HepG2 (cell line): ENCODE measurements at regions not wholly inside any gene's neighbourhood (a gene's known extent, or its start where the extent isn't known, plus 50 kb on each side); places are given as distances from the start of the nearest gene placed in this dataset.

Experiments
- ATAC-seq: fragments of 200-7000 bp; cut with Tn5 transposase; 3 replicates; pipeline ENCODE4 v1.9.1; 2020; ENCODE audit warnings: mild to moderate bottlenecking, moderate library complexity
- BruUV-seq: library from RNA; stranded (reverse); fragments of 400-500 nt; replicated peaks from 2 replicates; lab custom pipeline; 2021; lab: Mats Ljungman, UMichigan
- CTCF ChIA-PET: fragments of 300-600 bp; formaldehyde crosslinking; extraction: SDS; loops from one replicate; lab custom pipeline; 2021; ENCODE audit warnings: low total read pairs, inconsistent platforms, low intra/inter-chr PET ratio; lab: Yijun Ruan, JAX
- POLR2A ChIA-PET: fragments of 350-600 bp; sonication (Branson Sonifier 250); formaldehyde crosslinking; loops from one replicate; lab custom pipeline; 2020; ENCODE audit warnings: antibody characterized with exemption, inconsistent platforms; lab: Yijun Ruan, JAX
- DNase-seq: peaks from one replicate; pipeline ENCODE4 v3.0.0-alpha.2; 2015; ENCODE audit warnings: low spot score
- FAIRE-seq: peaks from 3 replicates; lab custom pipeline; 2011; peaks lifted over from hg19 to GRCh38; lab: Jason Lieb, UNC
- H2AFZ ChIP-seq: one replicate; pipeline ENCODE4 v1.6.1; 2011; ENCODE audit warnings: low read length, inconsistent platforms
- H3K27ac ChIP-seq: fragments of 300-600 bp; 3 replicates; pipeline ENCODE4 v1.8.0; 2011; ENCODE audit warnings: mixed run types, mild to moderate bottlenecking, mixed read lengths, low read length, inconsistent platforms; ENCODE audit not compliant: insufficient read depth; ENCODE audit errors: extremely low read length
- H3K27me3 ChIP-seq, 2 experiments: fragments of 200-600 bp in 1 of 2; 2 replicates in 1 of 2; 3 replicates in 1 of 2; pipeline versions ENCODE4 v1.6.0 to v1.8.0; 2011; ENCODE audit warnings: low read length in 2 of 2, mild to moderate bottlenecking in 2 of 2, moderate library complexity in 2 of 2, inconsistent platforms in 1 of 2; ENCODE audit not compliant: insufficient read depth in 2 of 2, control insufficient read depth in 1 of 2
- H3K36me3 ChIP-seq, 2 experiments: fragments of 200-600 bp in 1 of 2; replicated peaks in 1 of 2; 2 replicates in 1 of 2; 3 replicates in 1 of 2; pipeline versions ENCODE4 v1.5.1 to v1.8.0; 2011; ENCODE audit warnings: low read length in 2 of 2, inconsistent platforms in 1 of 2; ENCODE audit not compliant: insufficient read depth in 2 of 2, control insufficient read depth in 1 of 2
- H3K4me1 ChIP-seq: 2 replicates; pipeline ENCODE4 v1.5.1; 2012; ENCODE audit warnings: low read length, inconsistent platforms; ENCODE audit not compliant: insufficient read depth
- H3K4me2 ChIP-seq: 2 replicates; pipeline ENCODE4 v1.6.0; 2011; ENCODE audit warnings: low read depth, low read length, inconsistent platforms
- H3K4me3 ChIP-seq, 3 experiments: fragments of 200-600 bp in 1 of 3; sonication (generic), shearing (Covaris generic) in 1 of 3; replicated peaks in 1 of 3; 2 replicates each; pipeline ENCODE4 v1.5.1; 2011 to 2016; ENCODE audit warnings: low read length in 3 of 3, inconsistent platforms in 2 of 3, low read depth in 2 of 3, mild to moderate bottlenecking in 2 of 3, control low read depth in 1 of 3, mixed read lengths in 1 of 3; ENCODE audit not compliant: insufficient read depth in 1 of 3
- H3K79me2 ChIP-seq: one replicate; pipeline ENCODE4 v1.6.1; 2011; ENCODE audit warnings: low read length, inconsistent platforms; ENCODE audit not compliant: insufficient read depth
- H3K9ac ChIP-seq: 2 replicates; pipeline ENCODE4 v1.6.0; 2011; ENCODE audit warnings: mild to moderate bottlenecking, low read depth, low read length, inconsistent platforms; ENCODE audit not compliant: insufficient read depth
- H3K9me3 ChIP-seq: 2 replicates; pipeline ENCODE4 v1.5.1; 2012; ENCODE audit warnings: mild to moderate bottlenecking, low read length
- H4K20me1 ChIP-seq: 2 replicates; pipeline ENCODE4 v1.6.0; 2011; ENCODE audit warnings: inconsistent platforms, mild to moderate bottlenecking, low read length, moderate library complexity; ENCODE audit not compliant: insufficient read depth
- HOXA7 ChIP-seq: sonication (generic); formaldehyde crosslinking; IDR thresholded peaks from 2 replicates; pipeline ENCODE4 v1.8.1; 2022; ENCODE audit warnings: mild to moderate bottlenecking, missing genetic modification reagents, moderate library complexity
- KDM4B ChIP-seq: sonication (generic); formaldehyde crosslinking; IDR thresholded peaks from 2 replicates; pipeline ENCODE4 v1.4.0; 2020; ENCODE audit warnings: missing genetic modification reagents
- KLF13 ChIP-seq: sonication (generic); formaldehyde crosslinking; IDR thresholded peaks from 2 replicates; pipeline ENCODE4 v1.4.0; 2020; ENCODE audit warnings: mild to moderate bottlenecking, missing genetic modification reagents
- SAP130 ChIP-seq: IDR thresholded peaks from 2 replicates; pipeline ENCODE4 v1.6.1; 2016; ENCODE audit warnings: low read depth
- TFAP4 ChIP-seq: sonication (generic); IDR thresholded peaks from 2 replicates; pipeline ENCODE4 v1.6.1; 2016; ENCODE audit warnings: low read depth, borderline replicate concordance
- ZKSCAN5 ChIP-seq: sonication (generic); formaldehyde crosslinking; IDR thresholded peaks from 2 replicates; pipeline ENCODE4 v1.5.1; 2020; ENCODE audit warnings: mild to moderate bottlenecking, missing genetic modification reagents
- ZNF451 ChIP-seq: sonication (generic); formaldehyde crosslinking; IDR thresholded peaks from 2 replicates; pipeline ENCODE4 v1.5.0; 2020; ENCODE audit warnings: mild to moderate bottlenecking, missing genetic modification reagents
- ZNF460 ChIP-seq: sonication (generic); formaldehyde crosslinking; IDR thresholded peaks from 2 replicates; pipeline ENCODE4 v1.5.1; 2020; ENCODE audit warnings: missing genetic modification reagents, mild to moderate bottlenecking, borderline replicate concordance
- ZNF687 ChIP-seq: sonication (generic); formaldehyde crosslinking; IDR thresholded peaks from 2 replicates; pipeline ENCODE4 v1.5.1; 2020; ENCODE audit warnings: mild to moderate bottlenecking, missing genetic modification reagents, moderate library complexity
- WGBS: methylation state at CpG from one replicate; pipeline ENCODE4 v1.1.6; 2017; ENCODE audit warnings: low lambda C conversion rate; 5-methylcytosine and 5-hydroxymethylcytosine counted together
- in situ Hi-C: cut with HindIII; loops from 2 replicates; pipeline ENCODE4 v1.10.0; 2017; ENCODE audit warnings: low pct_unique_long_range_greater_than_20kb; ENCODE audit not compliant: extremely low pct_ligation_motif_present
- intact Hi-C: fragments of 100-400 bp; cut with micrococcal nuclease; formaldehyde crosslinking; loops from one replicate; pipeline ENCODE4 v1.10.0; 2022; ENCODE audit not compliant: unreplicated experiment
- TF ChIP-seq, protein P1 (sequence below): sonication (generic); formaldehyde crosslinking; IDR thresholded peaks from 2 replicates; pipeline ENCODE4 v1.9.0; 2021; ENCODE audit warnings: missing genetic modification reagents, mild to moderate bottlenecking, borderline replicate concordance
- TF ChIP-seq, protein P2 (sequence below): sonication (generic); formaldehyde crosslinking; IDR thresholded peaks from 2 replicates; pipeline ENCODE4 v1.8.1; 2023; ENCODE audit warnings: missing genetic modification reagents, inconsistent platforms, borderline replicate concordance
- TF ChIP-seq, protein P3 (sequence below): sonication (generic); formaldehyde crosslinking; IDR thresholded peaks from 2 replicates; pipeline ENCODE4 v1.4.0; 2020; ENCODE audit warnings: missing genetic modification reagents

- TF ChIP-seq, protein P1, sequence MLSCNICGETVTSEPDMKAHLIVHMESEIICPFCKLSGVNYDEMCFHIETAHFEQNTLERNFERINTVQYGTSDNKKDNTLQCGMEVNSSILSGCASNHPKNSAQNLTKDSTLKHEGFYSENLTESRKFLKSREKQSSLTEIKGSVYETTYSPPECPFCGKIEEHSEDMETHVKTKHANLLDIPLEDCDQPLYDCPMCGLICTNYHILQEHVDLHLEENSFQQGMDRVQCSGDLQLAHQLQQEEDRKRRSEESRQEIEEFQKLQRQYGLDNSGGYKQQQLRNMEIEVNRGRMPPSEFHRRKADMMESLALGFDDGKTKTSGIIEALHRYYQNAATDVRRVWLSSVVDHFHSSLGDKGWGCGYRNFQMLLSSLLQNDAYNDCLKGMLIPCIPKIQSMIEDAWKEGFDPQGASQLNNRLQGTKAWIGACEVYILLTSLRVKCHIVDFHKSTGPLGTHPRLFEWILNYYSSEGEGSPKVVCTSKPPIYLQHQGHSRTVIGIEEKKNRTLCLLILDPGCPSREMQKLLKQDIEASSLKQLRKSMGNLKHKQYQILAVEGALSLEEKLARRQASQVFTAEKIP (CRISPR knock-in tag) = no peak
- no peak for TF ChIP-seq KDM4B
These were observed 86.5 kb upstream of the EPB41L3 start (continued) for GRCh38 chr18:5630057-5630899.

DNA sequence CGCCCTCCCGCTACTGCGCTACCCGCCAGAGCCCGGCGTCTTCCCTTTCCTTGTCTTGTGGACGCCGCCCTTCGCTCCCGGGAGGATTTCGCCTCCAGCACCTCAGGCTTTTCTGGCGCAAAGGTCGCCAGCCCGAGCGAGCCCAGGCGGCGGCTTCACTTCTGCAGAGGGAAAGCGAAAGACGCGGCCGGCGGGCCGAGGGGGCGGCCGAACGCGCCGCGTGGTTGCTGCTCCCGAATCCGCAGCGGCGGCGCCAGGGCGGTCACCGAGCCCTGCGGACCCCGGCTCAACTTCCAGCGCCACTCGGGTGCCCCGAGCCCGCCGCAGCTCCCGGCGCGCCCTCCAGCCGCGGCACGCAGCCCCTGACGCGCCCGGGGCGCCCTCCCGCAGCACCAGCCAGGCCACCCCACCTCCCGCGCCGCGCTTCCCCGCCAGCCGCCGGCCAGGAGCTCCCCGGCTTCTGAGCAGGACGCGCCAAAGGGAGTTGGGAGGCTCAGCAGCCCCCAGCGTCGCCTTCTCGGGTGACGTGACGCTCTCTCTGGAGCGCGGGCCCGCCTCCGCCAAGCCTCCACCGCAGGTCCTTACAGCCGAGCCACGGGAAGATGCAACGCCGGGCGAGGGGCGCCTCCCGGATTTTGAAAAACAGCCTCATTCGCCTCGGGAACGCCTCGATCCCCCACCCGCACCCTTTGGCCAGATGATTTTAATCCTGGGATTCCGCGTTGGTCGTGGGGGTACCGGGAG lies 84.9 kb upstream of the EPB41L3 start:
- CTCF ChIA-PET = no interaction called here
- no peak for DNase-seq
- H2AFZ ChIP-seq = no peak overlapping the region
- H3K9me3 ChIP-seq = no peaks in the 10 kb centered on the region
- H3K9ac ChIP-seq = no peak overlapping the region
- peaks cover 4 to 40% of the 10 kb centered on the region in 2 experiments for H3K27me3 ChIP-seq
- 5% methylated on average over 11 of the region's 90 CpGs for WGBS
- H3K27ac ChIP-seq = no peak overlapping the region
- H3K4me1 ChIP-seq = peaks cover 14% of the 10 kb centered on the region
- peak; percentile 55 for ATAC-seq
- intact Hi-C loops = no loop called here
- BruUV-seq = no TSS peak
- no peaks in the 10 kb centered on the region for H3K79me2 ChIP-seq
- in situ Hi-C loops = no loop called here
- no peak for FAIRE-seq
- POLR2A ChIA-PET = no interaction called here
- H3K4me3 ChIP-seq = peak overlapping the region; percentile 40 to 64 (median 53); a peak in 5 of 6 replicates
- H4K20me1 ChIP-seq = no peaks in the 10 kb centered on the region
- H3K4me2 ChIP-seq = peak overlapping the region; percentile 74
- H3K36me3 ChIP-seq = no peaks in the 10 kb centered on the region
- TF ChIP-seq ZNF687 (CRISPR knock-in tag) = peak; percentile 23; the same call in 1 of the 2 replicates
- no peak for TF ChIP-seq SAP130 (CRISPR knock-in tag)
- TF ChIP-seq ZNF451 = no peak
- TF ChIP-seq HOXA7 (CRISPR knock-in tag) = no peak
- TF ChIP-seq, protein P2, sequence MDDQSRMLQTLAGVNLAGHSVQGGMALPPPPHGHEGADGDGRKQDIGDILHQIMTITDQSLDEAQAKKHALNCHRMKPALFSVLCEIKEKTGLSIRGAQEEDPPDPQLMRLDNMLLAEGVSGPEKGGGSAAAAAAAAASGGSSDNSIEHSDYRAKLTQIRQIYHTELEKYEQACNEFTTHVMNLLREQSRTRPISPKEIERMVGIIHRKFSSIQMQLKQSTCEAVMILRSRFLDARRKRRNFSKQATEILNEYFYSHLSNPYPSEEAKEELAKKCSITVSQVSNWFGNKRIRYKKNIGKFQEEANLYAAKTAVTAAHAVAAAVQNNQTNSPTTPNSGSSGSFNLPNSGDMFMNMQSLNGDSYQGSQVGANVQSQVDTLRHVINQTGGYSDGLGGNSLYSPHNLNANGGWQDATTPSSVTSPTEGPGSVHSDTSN = no peak
- TF ChIP-seq ZKSCAN5 (CRISPR knock-in tag) = no peak
- TF ChIP-seq ZNF460 = no peak
- TF ChIP-seq, protein P3, sequence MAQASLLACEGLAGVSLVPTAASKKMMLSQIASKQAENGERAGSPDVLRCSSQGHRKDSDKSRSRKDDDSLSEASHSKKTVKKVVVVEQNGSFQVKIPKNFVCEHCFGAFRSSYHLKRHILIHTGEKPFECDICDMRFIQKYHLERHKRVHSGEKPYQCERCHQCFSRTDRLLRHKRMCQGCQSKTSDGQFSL (CRISPR knock-in tag) = no peak
- no peak for TF ChIP-seq KLF13 (CRISPR knock-in tag)
- no peak for TF ChIP-seq TFAP4
